Embryonic facial prominence (tissue), 1 donor: ENCODE measurements at regions not wholly inside any gene's neighbourhood (a gene's known extent, or its start where the extent isn't known, plus 50 kb on each side); places are given as distances from the start of the nearest gene placed in this dataset.

Experiments used
- DNase-seq: peaks from one replicate; pipeline ENCODE4 v3.0.0-alpha.2; 2016; ENCODE audit errors: extremely low spot score

- DNase-seq: no peak
Observed at GRCh38 chr3:55413236-55413635, 73.9 kb downstream of the WNT5A start.

DNA sequence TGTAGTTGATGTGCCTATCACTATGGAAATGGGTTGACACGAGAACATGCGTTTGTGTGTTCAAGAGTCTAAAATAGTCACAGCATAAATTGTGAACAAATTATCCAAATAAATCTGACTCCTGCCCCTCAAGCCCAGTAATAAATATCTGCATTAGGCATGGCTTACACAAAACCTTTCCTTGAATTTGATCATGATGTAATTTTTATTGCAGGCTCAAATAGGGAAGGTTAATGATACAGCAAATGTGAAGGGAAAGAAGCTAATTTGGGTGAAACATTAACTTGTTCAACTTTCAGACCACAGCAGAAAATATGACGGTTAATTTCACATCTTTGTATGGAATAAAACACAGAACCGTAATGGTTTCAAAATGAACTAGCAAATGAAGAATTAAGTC, 74.6 kb downstream of the WNT5A start:
- no peak for DNase-seq

- DNase-seq: no peak
Observed at GRCh38 chr3:55409806-55410205, 77.3 kb downstream of the WNT5A start.

GRCh38 chr3:55408193-55408826, 78.8 kb downstream of the WNT5A start:
- DNase-seq: no peak

DNA sequence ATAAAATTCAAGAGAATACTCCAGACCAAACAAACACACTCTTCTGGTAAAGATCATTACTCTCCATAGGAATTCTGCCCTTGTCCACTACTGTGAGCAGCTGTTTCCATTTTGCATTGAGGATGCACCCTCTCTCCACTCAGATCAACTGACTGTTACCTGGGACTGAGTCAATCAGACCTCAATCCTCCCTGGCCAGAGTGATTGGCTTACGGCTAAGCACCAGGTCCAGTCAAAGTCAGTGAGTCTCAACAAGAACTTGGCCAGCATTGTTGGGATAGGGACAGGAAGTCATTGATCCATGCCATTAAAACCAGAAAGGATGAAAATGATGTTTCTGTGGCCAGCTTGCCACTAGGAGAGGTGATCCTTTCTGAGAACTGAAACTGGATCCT, 79.7 kb downstream of the WNT5A start:
- DNase-seq: no peak

- no peak for DNase-seq
Observed at GRCh38 chr3:55406696-55407425, 80.2 kb downstream of the WNT5A start.

GRCh38 chr3:55405436-55405835, 81.7 kb downstream of the WNT5A start:
- DNase-seq: no peak

- DNase-seq: no peak
Observed at GRCh38 chr3:55402886-55403609, 84.1 kb downstream of the WNT5A start.

- DNase-seq: no peak
Observed at GRCh38 chr3:55380561-55380960, 106.5 kb downstream of the WNT5A start.

DNA sequence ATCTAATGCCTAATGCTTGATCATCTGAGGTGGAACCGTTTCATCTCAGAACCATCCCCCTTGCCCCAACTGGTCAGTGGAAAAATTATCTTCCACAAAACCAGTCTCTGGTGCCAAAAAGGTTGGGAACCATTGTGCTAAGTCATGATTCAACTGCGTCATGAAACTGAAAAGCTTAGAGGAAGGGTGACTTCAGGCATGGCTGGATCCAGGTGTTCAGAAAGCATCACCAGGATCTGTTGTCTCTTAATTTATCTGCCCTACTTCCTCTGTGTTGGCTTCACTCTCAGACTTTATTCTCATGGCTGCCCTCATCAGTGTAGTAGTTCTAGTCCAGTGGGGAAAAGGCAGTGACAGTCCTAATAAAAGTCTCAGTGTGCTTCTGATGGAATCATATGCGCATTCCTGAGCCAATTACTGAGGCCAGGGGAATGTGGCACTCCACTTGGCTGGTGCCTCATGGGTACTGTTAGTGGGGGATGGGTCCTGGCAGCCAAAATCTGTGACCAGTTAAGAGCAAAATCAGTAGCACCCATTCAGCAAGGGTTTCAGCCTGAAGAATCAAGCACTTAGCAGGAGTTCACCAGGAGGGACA, 110.3 kb downstream of the WNT5A start:
- DNase-seq: no peak

GRCh38 chr3:55373423-55373822, 113.7 kb downstream of the WNT5A start:
- DNase-seq: no peak

GRCh38 chr3:55370272-55370671, 116.8 kb downstream of the WNT5A start:
- DNase-seq: no peak

- no peak for DNase-seq
Observed at GRCh38 chr3:55369141-55369847, 117.8 kb downstream of the WNT5A start.

DNA sequence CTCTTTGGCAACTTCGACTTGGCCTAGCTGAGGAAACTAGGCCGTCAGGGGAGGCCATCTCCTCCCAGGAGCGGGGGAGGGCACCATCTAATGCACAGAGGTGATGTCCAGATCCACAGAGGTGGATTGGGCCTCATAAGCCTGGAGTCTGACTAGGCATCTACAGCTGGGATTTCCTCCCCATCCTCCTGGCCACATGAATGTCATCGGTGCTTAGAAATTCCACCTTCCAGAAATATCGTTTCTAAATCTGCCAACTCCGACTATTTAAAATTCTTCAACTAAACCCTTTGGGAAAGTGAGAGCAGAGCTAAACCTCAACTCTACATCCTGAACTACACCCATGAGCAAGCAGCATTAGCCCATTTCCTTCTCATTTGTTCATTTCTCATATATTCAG, 118.7 kb downstream of the WNT5A start:
- DNase-seq: no peak

GRCh38 chr3:55367384-55367783, 119.7 kb downstream of the WNT5A start:
- no peak for DNase-seq

GRCh38 chr3:55364421-55364820, 122.7 kb downstream of the WNT5A start:
- no peak for DNase-seq

DNA sequence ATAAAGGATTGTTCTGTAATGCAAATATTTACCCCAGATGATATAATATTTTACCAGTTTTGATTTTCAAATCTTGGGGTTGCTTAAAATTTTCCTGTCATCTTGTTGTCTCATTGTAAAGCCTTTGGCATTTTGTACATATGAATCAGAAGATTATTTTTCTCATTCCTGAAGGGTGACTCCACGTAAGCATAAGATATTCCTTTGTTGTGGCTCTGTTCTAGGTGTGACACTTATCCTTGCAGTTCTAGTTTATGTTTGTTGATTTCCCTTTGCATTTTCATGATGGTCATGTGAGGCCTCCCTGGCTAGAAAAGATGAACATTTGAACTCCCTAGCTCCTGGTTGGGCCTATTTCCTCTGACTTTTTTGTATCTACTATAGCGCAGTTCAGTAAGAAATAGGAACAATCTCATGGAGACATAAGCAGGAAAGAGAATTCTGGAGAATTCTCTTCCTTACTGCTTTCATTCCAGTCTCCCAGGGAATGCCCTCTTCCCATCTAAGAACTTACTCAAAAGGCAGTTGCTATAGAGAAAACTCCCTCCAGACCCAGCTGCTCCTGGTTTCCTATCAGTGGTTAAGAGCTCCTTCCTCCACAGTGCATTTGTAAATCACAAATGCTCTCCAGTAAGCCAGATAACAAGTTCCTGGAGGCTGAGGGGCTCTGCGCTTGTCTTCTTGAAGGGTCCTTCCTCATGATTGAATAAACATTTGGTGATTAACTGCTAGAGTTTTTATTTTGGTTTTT, 124.7 kb downstream of the WNT5A start:
- DNase-seq: no peak

DNA sequence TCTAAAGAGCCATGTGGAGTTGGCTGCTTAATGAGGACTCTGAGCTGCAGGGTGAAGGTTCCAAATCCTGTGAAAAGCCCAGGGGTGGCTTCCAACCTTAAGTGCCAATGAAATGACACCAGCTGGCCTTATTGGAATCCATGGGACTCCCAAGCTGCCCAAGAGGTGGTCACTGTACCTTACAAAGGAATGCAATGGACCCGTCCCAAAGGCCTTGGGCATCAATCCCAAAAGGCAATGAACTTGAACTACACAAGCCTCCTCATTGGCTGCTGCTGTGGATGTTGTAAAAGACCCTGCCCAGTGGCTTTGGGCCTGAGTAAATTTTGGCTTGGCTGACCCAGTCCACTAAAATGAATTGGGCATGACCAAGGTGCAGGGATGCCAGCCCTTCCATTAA, 129.3 kb downstream of the WNT5A start:
- no peak for DNase-seq

DNA sequence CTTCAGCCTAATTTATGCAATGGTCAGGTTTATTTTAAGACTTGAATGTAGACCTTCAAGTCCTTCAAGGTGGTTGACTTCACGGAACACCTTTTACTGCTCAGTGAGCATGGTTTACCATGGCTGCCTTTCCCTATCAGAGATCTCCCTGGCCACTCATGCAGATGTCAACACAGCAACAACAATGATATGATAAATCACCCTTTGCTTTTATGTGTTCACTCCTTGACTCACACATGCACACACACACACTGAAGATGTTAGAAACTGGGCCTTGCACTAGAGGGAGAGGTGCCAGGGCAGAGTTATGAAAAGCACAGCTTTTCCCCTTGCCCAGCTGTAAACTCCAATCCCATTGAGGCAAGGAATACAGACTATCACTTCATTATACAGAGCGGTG, 134.4 kb downstream of the WNT5A start:
- DNase-seq: no peak

GRCh38 chr3:55349851-55350250, 137.3 kb downstream of the WNT5A start:
- DNase-seq: no peak
